Left lung (tissue), 4 donors: ENCODE measurements at regions not wholly inside any gene's neighbourhood (a gene's known extent, or its start where the extent isn't known, plus 50 kb on each side); places are given as distances from the start of the nearest gene placed in this dataset.

Source experiments
- ATAC-seq: fragments of 200-7000 bp; cut with Tn5 transposase; one replicate; pipeline ENCODE4 v1.9.1; 2020; ENCODE audit warnings: moderate library complexity
- DNase-seq, 4 donors: peaks; one replicate each; pipeline ENCODE4 v3.0.0-alpha.2; 2013 to 2020
- H3K27ac ChIP-seq, 2 donors: fragments of 200-600 bp; sonication (generic) in 1 of 2; one replicate each; pipeline versions ENCODE4 v1.5.0 to v1.8.0; 2020 to 2021
- H3K27me3 ChIP-seq, 2 donors: fragments of 200-600 bp; sonication (generic) in 1 of 2; one replicate each; pipeline versions ENCODE4 v1.5.0 to v1.8.0; 2020 to 2021
- H3K36me3 ChIP-seq, 2 donors: fragments of 200-600 bp; sonication (generic) in 1 of 2; one replicate each; pipeline versions ENCODE4 v1.5.0 to v1.8.0; 2020 to 2021
- H3K4me1 ChIP-seq, 2 donors: fragments of 200-600 bp; one replicate each; pipeline ENCODE4 v1.8.0; 2021
- H3K4me3 ChIP-seq, 2 donors: fragments of 200-600 bp; sonication (generic) in 1 of 2; one replicate each; pipeline versions ENCODE4 v1.5.0 to v1.8.0; 2020 to 2021; ENCODE audit warnings: mild to moderate bottlenecking in 1 of 2
- H3K9me3 ChIP-seq, 2 donors: fragments of 200-600 bp; sonication (generic) in 1 of 2; one replicate each; pipeline versions ENCODE4 v1.5.0 to v1.8.0; 2020 to 2021
- intact Hi-C, 2 donors: fragments of 100-400 bp; cut with DNase I; formaldehyde crosslinking; loops; one replicate each; pipeline versions ENCODE4 v1.11.2 to v1.14.2; 2022
- TF ChIP-seq, protein P1 (sequence below), 2 donors: fragments of 200-600 bp; sonication (generic) in 1 of 2; IDR thresholded peaks; one replicate each; pipeline versions ENCODE4 v1.5.0 to v1.8.0; 2021; ENCODE audit warnings: antibody characterized with exemption in 2 of 2
- donor health status: DM: no; HTN: yes; CAD: no.
- donor health status: DM: no; HTN: no; CAD: no.

DNA sequence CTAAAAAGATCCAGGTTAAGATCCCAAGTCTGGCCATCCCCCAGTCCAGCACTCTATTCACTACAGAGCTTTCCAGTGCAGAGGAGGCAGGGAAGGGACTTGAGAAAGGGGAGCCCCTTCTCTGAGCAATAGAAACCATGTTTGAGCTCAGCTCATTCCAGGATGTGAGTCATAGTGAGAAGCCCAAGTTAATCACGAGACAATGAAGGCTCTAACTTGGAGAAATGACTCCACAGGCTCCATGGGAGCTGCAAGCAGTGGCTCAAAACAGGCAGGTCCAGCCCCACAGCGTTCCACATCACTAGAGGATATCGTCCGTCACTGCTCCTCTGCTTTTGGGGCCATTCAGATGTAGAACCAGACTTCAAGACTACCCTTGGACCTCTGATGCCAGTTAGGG lies 59.1 kb downstream of the CAMK2N1 start:
- TF ChIP-seq, protein P1, sequence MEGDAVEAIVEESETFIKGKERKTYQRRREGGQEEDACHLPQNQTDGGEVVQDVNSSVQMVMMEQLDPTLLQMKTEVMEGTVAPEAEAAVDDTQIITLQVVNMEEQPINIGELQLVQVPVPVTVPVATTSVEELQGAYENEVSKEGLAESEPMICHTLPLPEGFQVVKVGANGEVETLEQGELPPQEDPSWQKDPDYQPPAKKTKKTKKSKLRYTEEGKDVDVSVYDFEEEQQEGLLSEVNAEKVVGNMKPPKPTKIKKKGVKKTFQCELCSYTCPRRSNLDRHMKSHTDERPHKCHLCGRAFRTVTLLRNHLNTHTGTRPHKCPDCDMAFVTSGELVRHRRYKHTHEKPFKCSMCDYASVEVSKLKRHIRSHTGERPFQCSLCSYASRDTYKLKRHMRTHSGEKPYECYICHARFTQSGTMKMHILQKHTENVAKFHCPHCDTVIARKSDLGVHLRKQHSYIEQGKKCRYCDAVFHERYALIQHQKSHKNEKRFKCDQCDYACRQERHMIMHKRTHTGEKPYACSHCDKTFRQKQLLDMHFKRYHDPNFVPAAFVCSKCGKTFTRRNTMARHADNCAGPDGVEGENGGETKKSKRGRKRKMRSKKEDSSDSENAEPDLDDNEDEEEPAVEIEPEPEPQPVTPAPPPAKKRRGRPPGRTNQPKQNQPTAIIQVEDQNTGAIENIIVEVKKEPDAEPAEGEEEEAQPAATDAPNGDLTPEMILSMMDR (IDR thresholded peaks at IDR 0.05) = no peak
- Histone ChIP-seq H3K4me3 (no peak overlapping the region), H3K36me3 (no peaks in the 10 kb centered on the region), H3K9me3 (peaks cover 0 to 30% of the 10 kb centered on the region in 2 donors), H3K4me1 (no peaks in the 10 kb centered on the region), H3K27me3 (peaks cover 0 to 26% of the 10 kb centered on the region in 2 donors), H3K27ac (no peak overlapping the region)
- ATAC-seq = peak; percentile 63
- intact Hi-C loops = no loop called here
- no peak for DNase-seq

DNA sequence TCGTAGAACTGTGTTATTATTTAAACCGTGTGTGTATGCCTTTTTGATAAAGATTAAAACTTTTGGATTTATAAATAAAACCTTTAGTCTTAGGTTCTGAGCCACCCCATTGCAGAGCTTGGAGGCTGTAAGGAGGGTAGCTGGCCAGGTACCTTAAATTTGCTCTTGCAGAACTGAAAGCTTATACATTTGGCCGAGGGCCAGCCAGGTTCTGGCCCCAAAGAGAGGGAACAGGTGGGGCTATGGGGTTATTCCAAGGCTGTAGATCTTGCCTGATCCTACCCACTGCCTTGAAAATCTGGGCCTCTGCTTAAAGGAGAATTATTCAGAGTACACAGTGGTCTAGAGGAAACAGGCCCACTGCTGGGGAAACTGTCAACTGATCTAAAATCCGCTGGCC lies 59.6 kb downstream of the CAMK2N1 start:
- ATAC-seq = no peak
- Histone ChIP-seq H3K9me3 (peaks cover 0 to 30% of the 10 kb centered on the region in 2 donors), H3K4me3 (no peak overlapping the region), H3K27me3 (peaks cover 0 to 21% of the 10 kb centered on the region in 2 donors), H3K27ac (no peak overlapping the region), H3K36me3 (no peaks in the 10 kb centered on the region), H3K4me1 (no peaks in the 10 kb centered on the region)
- no peak for DNase-seq
- intact Hi-C loops = no loop called here
- TF ChIP-seq, protein P1 (IDR thresholded peaks at IDR 0.05) = no peak

DNA sequence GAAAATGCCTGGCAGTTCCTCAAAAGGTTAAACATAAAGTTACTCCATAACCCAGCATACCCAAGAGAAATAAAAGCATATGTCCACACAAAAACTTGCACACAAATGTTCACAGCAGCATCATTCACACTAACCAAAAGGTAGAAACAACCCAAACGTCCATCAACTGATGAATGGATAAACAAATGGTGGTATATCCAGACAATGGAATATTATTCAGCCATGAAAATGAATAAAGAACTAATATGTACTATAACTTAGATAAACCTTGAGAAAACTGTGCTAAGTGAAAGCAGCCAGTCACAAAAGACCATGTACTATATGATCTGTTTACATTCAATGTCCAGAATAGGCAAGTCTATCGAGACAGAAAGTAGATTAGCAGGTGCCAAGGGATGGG lies 60.4 kb downstream of the CAMK2N1 start:
- H3K9me3 ChIP-seq = peaks cover 0 to 30% of the 10 kb centered on the region in 2 donors
- H3K36me3 ChIP-seq = no peaks in the 10 kb centered on the region
- intact Hi-C loops = no loop called here
- H3K27me3 ChIP-seq = peaks cover 2 to 13% of the 10 kb centered on the region in 2 donors
- DNase-seq = no peak
- TF ChIP-seq, protein P1 (IDR thresholded peaks at IDR 0.05) = no peak
- H3K27ac ChIP-seq = no peak overlapping the region
- H3K4me3 ChIP-seq = no peak overlapping the region
- no peak for ATAC-seq
- no peaks in the 10 kb centered on the region for H3K4me1 ChIP-seq

DNA sequence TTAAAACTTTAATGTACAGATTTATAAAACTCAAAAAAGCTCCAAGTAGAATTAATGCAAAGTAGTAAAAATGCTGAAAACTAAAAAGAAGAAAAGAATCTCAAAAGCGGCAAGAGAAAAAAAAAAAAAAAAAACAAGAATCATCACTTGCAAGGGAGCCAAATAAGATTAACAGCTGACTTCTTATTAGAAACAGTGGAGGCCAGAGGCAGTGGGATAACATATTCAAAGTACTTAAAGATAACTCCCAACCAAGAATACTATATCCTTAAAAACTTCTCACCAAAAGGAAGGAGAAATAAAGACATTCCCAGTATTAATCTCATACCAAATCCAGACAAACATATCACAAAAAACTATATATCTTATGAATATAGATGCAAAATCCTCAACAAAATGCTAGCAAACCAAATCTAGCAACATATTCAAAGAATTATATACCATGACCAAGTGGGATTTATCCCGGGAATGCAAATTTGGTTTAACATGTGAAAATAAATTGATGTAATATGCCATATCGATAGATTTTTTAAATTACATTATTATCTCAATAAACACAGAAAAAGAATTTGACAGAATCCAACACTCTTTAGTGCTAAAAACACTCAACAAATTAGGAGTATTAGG lies 62.7 kb downstream of the CAMK2N1 start:
- Histone ChIP-seq H3K4me3 (no peak overlapping the region), H3K27ac (no peak overlapping the region), H3K4me1 (no peaks in the 10 kb centered on the region), H3K9me3 (peaks cover 0 to 30% of the 10 kb centered on the region in 2 donors), H3K36me3 (no peaks in the 10 kb centered on the region), H3K27me3 (peaks cover 3 to 15% of the 10 kb centered on the region in 2 donors)
- DNase-seq = no peak
- intact Hi-C loops = no loop called here
- no peak for ATAC-seq
- TF ChIP-seq, protein P1 (IDR thresholded peaks at IDR 0.05) = no peak

DNA sequence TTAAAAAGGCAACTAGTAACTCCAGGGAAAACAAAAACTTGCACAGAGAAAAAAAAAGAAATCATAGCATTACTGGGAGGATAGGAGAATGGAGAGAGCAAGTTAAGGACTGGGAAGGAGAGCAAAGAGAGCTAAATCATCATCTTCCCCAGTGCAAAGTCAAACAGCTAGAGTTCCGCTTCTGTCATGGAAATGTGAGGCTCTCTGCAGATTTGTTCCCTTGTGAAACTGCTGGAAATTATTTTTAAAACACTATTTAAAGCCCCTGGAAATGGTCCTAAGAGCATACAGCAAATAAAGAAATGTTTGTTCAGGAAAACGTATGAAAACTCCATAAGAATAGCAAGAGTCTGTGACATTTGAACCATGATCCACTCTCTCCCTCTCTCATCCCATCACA lies 64.6 kb downstream of the CAMK2N1 start:
- H3K4me1 ChIP-seq = no peaks in the 10 kb centered on the region
- ATAC-seq (no peak), DNase-seq (no peak)
- H3K4me3 ChIP-seq = no peak overlapping the region
- intact Hi-C loops = no loop called here
- peaks cover 3 to 25% of the 10 kb centered on the region in 2 donors for H3K27me3 ChIP-seq
- no peaks in the 10 kb centered on the region for H3K36me3 ChIP-seq
- no peak overlapping the region for H3K27ac ChIP-seq
- peaks cover 0 to 30% of the 10 kb centered on the region in 2 donors for H3K9me3 ChIP-seq
- TF ChIP-seq, protein P1 (IDR thresholded peaks at IDR 0.05) = no peak
